DND-41 (cell line): ENCODE measurements at regions not wholly inside any gene's neighbourhood (a gene's known extent, or its start where the extent isn't known, plus 50 kb on each side); places are given as distances from the start of the nearest gene placed in this dataset.

Experiments
- CTCF ChIP-seq: IDR thresholded peaks from 2 replicates; pipeline ENCODE4 v1.5.1; 2012; ENCODE audit warnings: borderline replicate concordance, low read length, moderate library complexity, mild to moderate bottlenecking; ENCODE audit not compliant: poor library complexity, severe bottlenecking; ENCODE audit errors: extremely low read depth
- EZH2 ChIP-seq: IDR thresholded peaks from 3 replicates; pipeline ENCODE4 v1.6.1; 2012; ENCODE audit warnings: borderline replicate concordance, low read depth, mild to moderate bottlenecking, moderate library complexity, low read length, inconsistent platforms; ENCODE audit not compliant: severe bottlenecking

- TF ChIP-seq CTCF (no peak), EZH2 (no peak)
These were observed 84.6 kb downstream of the RDH14 start for GRCh38 chr2:18475884-18476283.
